Gastroesophageal sphincter (tissue), 3 donors: ENCODE measurements at regions not wholly inside any gene's neighbourhood (a gene's known extent, or its start where the extent isn't known, plus 50 kb on each side); places are given as distances from the start of the nearest gene placed in this dataset.

Source experiments
- POLR2A ChIP-seq, 2 donors: fragments of 450-650 bp; IDR thresholded peaks; one replicate each; pipeline ENCODE4 v1.6.1; 2017; ENCODE audit warnings: antibody characterized with exemption in 2 of 2, mild to moderate bottlenecking in 2 of 2, moderate library complexity in 1 of 2
- TF ChIP-seq, protein P1 (sequence below), 4 experiments: fragments of 200-600 bp in 2 of 4; fragments of 450-650 bp in 2 of 4; sonication (generic) in 1 of 4; IDR thresholded peaks; one replicate each; pipeline ENCODE4 v1.5.1; 2017 to 2019; ENCODE audit warnings: antibody characterized with exemption in 4 of 4, mild to moderate bottlenecking in 2 of 4, moderate library complexity in 2 of 4

DNA sequence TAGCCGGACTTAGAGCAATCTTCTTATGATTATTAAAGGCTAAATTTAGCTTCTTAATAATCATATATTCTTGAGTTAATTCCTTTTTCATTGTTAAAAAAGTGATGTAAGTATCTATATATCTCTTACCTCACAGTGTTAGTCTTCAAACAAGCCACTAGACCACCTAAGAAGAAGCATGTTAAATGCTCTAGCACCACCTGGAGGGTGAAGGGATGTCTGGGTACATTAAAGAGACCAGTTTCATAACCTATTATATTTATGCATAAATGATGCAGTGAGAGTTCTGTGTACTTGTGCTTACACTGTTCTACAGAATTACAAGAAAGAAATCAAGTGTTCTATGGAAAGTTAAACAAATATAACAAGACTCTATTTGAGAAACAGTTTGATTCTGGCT lies 55.9 kb upstream of the SLCO6A1 start:
- TF ChIP-seq, protein P1, sequence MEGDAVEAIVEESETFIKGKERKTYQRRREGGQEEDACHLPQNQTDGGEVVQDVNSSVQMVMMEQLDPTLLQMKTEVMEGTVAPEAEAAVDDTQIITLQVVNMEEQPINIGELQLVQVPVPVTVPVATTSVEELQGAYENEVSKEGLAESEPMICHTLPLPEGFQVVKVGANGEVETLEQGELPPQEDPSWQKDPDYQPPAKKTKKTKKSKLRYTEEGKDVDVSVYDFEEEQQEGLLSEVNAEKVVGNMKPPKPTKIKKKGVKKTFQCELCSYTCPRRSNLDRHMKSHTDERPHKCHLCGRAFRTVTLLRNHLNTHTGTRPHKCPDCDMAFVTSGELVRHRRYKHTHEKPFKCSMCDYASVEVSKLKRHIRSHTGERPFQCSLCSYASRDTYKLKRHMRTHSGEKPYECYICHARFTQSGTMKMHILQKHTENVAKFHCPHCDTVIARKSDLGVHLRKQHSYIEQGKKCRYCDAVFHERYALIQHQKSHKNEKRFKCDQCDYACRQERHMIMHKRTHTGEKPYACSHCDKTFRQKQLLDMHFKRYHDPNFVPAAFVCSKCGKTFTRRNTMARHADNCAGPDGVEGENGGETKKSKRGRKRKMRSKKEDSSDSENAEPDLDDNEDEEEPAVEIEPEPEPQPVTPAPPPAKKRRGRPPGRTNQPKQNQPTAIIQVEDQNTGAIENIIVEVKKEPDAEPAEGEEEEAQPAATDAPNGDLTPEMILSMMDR (IDR thresholded peaks at IDR 0.05): no peak
- no peak for TF ChIP-seq POLR2A (IDR thresholded peaks at IDR 0.05)
